Neural cell (in vitro differentiated cells): ENCODE measurements at regions not wholly inside any gene's neighbourhood (a gene's known extent, or its start where the extent isn't known, plus 50 kb on each side); places are given as distances from the start of the nearest gene placed in this dataset.

ENCODE experiments used
- H2AFZ ChIP-seq: fragments of 200-600, 300-800 bp; sonication (generic), shearing (Covaris generic); 2 replicates; pipeline ENCODE4 v1.6.0; 2014; ENCODE audit warnings: low read depth, mild to moderate bottlenecking, antibody characterized with exemption, low read length, moderate library complexity
- H3F3A ChIP-seq: fragments of 200-600 bp; shearing (Covaris generic); 2 replicates; pipeline ENCODE4 v1.6.1; 2016; ENCODE audit warnings: mild to moderate bottlenecking, moderate library complexity, mixed read lengths, antibody characterized with exemption, low read length; ENCODE audit not compliant: insufficient read depth, poor library complexity, severe bottlenecking
- H3K27ac ChIP-seq: fragments of 200-600, 300-800 bp; sonication (generic), shearing (Covaris generic); 2 replicates; pipeline ENCODE4 v1.5.1; 2014; ENCODE audit warnings: mild to moderate bottlenecking, low read length, moderate library complexity
- H3K27me3 ChIP-seq: fragments of 300-800, 200-600 bp; sonication (generic), shearing (Covaris generic); 2 replicates; pipeline ENCODE4 v1.6.0; 2014; ENCODE audit warnings: mild to moderate bottlenecking, low read depth, low read length, moderate library complexity; ENCODE audit not compliant: insufficient read depth
- H3K36me3 ChIP-seq: fragments of 300-800, 200-600 bp; sonication (generic), shearing (Covaris generic); 2 replicates; pipeline ENCODE4 v1.5.1; 2014; ENCODE audit warnings: mild to moderate bottlenecking, antibody characterized with exemption, low read length, moderate library complexity; ENCODE audit not compliant: insufficient read depth
- H3K4me2 ChIP-seq: fragments of 300-800, 200-600 bp; sonication (generic), shearing (Covaris generic); 2 replicates; pipeline ENCODE4 v1.6.0; 2014; ENCODE audit warnings: mild to moderate bottlenecking, low read length
- H3K4me3 ChIP-seq: fragments of 300-800, 200-600 bp; sonication (generic), shearing (Covaris generic); 2 replicates; pipeline ENCODE4 v1.5.1; 2014; ENCODE audit warnings: mild to moderate bottlenecking, low read length, moderate library complexity
- H3K79me2 ChIP-seq: fragments of 200-600 bp; shearing (Covaris generic); replicated peaks from 2 replicates; pipeline ENCODE4 v1.6.0; 2014; ENCODE audit warnings: mild to moderate bottlenecking, low read length, moderate library complexity; ENCODE audit not compliant: insufficient read depth
- H3K9ac ChIP-seq: fragments of 300-800, 200-600 bp; sonication (generic), shearing (Covaris generic); 2 replicates; pipeline ENCODE4 v1.6.1; 2016; ENCODE audit warnings: mild to moderate bottlenecking, low read length, mixed read lengths
- H3K9me2 ChIP-seq: fragments of 200-600 bp; shearing (Covaris generic); 2 replicates; pipeline ENCODE4 v1.6.1; 2016; ENCODE audit warnings: mild to moderate bottlenecking, low read length, mixed read lengths; ENCODE audit not compliant: insufficient read depth
- H3K9me3 ChIP-seq: fragments of 200-600, 300-800 bp; sonication (generic), shearing (Covaris generic); 2 replicates; pipeline ENCODE4 v1.6.1; 2016; ENCODE audit warnings: mild to moderate bottlenecking, mixed run types, low read length, moderate library complexity, mixed read lengths
- H4K20me1 ChIP-seq: fragments of 200-600 bp; shearing (Covaris generic); 2 replicates; pipeline ENCODE4 v1.6.1; 2016; ENCODE audit warnings: mild to moderate bottlenecking, mixed run types; ENCODE audit not compliant: insufficient read depth
- EP300 ChIP-seq: fragments of 450-650 bp; conservative IDR thresholded peaks from 2 replicates; pipeline ENCODE4 v1.6.1; 2014; ENCODE audit warnings: antibody characterized with exemption, mild to moderate bottlenecking, moderate library complexity; ENCODE audit not compliant: poor library complexity, severe bottlenecking
- EZH2 ChIP-seq: fragments of 200-600, 300-800 bp; shearing (Covaris generic), sonication (generic); IDR thresholded peaks from 2 replicates; pipeline ENCODE4 v1.6.1; 2014; ENCODE audit warnings: antibody characterized with exemption, low read length, borderline replicate concordance, mild to moderate bottlenecking; ENCODE audit not compliant: insufficient read depth, poor library complexity, severe bottlenecking
- MXI1 ChIP-seq: fragments of 450-650 bp; conservative IDR thresholded peaks from 2 replicates; pipeline ENCODE4 v1.6.1; 2014; ENCODE audit warnings: antibody characterized with exemption, mild to moderate bottlenecking; ENCODE audit not compliant: poor library complexity, severe bottlenecking
- POLR2AphosphoS5 ChIP-seq: IDR thresholded peaks from 2 replicates; pipeline ENCODE4 v1.6.1; 2012
- RAD21 ChIP-seq: fragments of 450-650 bp; conservative IDR thresholded peaks from 2 replicates; pipeline ENCODE4 v1.6.1; 2014; ENCODE audit warnings: antibody characterized with exemption, mild to moderate bottlenecking, moderate library complexity
- SMC3 ChIP-seq: fragments of 450-650 bp; conservative IDR thresholded peaks from 2 replicates; pipeline ENCODE4 v1.6.1; 2014; ENCODE audit warnings: antibody characterized with exemption, mild to moderate bottlenecking, moderate library complexity; ENCODE audit not compliant: poor library complexity
- TAF1 ChIP-seq: IDR thresholded peaks from 2 replicates; pipeline ENCODE4 v1.6.1; 2012; ENCODE audit warnings: low read depth
- TF ChIP-seq, protein P1 (sequence below): fragments of 450-650 bp; IDR thresholded peaks from 2 replicates; pipeline ENCODE4 v1.5.1; 2014; ENCODE audit warnings: antibody characterized with exemption, mild to moderate bottlenecking, moderate library complexity; ENCODE audit not compliant: poor library complexity, severe bottlenecking
- TF ChIP-seq, protein P2 (sequence below): IDR thresholded peaks from 2 replicates; pipeline ENCODE4 v1.6.1; 2012; ENCODE audit warnings: borderline replicate concordance

DNA sequence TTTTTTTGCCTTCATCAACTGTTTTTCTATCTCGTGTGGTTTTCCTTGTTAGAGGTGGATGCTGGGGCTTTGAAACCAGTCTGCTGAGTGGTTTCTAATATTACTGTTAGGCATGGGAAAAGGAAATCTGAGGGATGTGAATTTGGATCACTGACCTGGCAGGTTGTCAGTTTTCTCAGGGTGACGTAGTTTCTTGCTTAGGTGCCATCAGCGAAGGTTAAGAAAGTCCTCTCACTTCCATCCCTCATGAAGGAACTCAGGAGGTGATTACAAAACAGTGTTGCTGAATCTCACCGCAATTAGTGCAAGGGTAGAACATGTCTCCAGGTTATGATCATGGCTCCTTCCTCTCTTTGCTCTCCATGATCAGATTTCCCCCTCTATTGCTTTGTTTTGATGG lies 135.9 kb downstream of the SOX4 start:
- Histone ChIP-seq H3K4me3 (no peak overlapping the region), H3K9me2 (no peaks in the 10 kb centered on the region), H3K79me2 (peaks cover 56% of the 10 kb centered on the region), H3K36me3 (no peaks in the 10 kb centered on the region), H2AFZ (no peak overlapping the region), H4K20me1 (no peaks in the 10 kb centered on the region), H3K27ac (no peak overlapping the region), H3K27me3 (no peaks in the 10 kb centered on the region), H3F3A (no peaks in the 10 kb centered on the region), H3K4me2 (no peak overlapping the region), H3K9ac (no peak overlapping the region), H3K9me3 (no peaks in the 10 kb centered on the region)
- TF ChIP-seq RAD21 (no peak), POLR2AphosphoS5 (no peak), SMC3 (no peak), EZH2 (no peak), MXI1 (no peak), EP300 (no peak), TAF1 (no peak)
- TF ChIP-seq, protein P1, sequence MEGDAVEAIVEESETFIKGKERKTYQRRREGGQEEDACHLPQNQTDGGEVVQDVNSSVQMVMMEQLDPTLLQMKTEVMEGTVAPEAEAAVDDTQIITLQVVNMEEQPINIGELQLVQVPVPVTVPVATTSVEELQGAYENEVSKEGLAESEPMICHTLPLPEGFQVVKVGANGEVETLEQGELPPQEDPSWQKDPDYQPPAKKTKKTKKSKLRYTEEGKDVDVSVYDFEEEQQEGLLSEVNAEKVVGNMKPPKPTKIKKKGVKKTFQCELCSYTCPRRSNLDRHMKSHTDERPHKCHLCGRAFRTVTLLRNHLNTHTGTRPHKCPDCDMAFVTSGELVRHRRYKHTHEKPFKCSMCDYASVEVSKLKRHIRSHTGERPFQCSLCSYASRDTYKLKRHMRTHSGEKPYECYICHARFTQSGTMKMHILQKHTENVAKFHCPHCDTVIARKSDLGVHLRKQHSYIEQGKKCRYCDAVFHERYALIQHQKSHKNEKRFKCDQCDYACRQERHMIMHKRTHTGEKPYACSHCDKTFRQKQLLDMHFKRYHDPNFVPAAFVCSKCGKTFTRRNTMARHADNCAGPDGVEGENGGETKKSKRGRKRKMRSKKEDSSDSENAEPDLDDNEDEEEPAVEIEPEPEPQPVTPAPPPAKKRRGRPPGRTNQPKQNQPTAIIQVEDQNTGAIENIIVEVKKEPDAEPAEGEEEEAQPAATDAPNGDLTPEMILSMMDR, result no peak
- TF ChIP-seq, protein P2, sequence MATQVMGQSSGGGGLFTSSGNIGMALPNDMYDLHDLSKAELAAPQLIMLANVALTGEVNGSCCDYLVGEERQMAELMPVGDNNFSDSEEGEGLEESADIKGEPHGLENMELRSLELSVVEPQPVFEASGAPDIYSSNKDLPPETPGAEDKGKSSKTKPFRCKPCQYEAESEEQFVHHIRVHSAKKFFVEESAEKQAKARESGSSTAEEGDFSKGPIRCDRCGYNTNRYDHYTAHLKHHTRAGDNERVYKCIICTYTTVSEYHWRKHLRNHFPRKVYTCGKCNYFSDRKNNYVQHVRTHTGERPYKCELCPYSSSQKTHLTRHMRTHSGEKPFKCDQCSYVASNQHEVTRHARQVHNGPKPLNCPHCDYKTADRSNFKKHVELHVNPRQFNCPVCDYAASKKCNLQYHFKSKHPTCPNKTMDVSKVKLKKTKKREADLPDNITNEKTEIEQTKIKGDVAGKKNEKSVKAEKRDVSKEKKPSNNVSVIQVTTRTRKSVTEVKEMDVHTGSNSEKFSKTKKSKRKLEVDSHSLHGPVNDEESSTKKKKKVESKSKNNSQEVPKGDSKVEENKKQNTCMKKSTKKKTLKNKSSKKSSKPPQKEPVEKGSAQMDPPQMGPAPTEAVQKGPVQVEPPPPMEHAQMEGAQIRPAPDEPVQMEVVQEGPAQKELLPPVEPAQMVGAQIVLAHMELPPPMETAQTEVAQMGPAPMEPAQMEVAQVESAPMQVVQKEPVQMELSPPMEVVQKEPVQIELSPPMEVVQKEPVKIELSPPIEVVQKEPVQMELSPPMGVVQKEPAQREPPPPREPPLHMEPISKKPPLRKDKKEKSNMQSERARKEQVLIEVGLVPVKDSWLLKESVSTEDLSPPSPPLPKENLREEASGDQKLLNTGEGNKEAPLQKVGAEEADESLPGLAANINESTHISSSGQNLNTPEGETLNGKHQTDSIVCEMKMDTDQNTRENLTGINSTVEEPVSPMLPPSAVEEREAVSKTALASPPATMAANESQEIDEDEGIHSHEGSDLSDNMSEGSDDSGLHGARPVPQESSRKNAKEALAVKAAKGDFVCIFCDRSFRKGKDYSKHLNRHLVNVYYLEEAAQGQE, result no peak

DNA sequence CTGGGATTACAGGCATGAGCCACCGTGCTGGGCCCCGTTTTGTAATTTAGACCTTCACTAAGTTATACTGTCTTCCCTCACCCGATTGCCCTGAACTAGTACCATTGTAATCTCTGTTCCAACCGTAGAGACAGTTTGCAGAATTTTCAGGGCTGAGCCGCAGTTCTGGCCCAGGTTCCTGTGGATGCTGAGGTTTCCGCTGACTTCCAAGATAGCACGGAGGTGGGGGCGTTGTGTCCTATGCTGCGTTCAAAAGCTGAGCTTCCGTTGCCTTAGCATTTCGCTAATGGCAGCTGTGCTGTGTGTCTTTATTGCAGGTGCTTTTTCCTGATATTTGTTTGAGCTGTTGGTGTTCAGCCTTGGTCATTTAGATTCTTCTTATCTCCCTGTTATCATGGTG lies 137.0 kb downstream of the SOX4 start:
- Histone ChIP-seq H3K9ac (no peak overlapping the region), H3K4me3 (no peak overlapping the region), H3K9me3 (no peaks in the 10 kb centered on the region), H3F3A (no peaks in the 10 kb centered on the region), H3K79me2 (peaks cover 59% of the 10 kb centered on the region), H3K27me3 (no peaks in the 10 kb centered on the region), H3K9me2 (no peaks in the 10 kb centered on the region), H4K20me1 (no peaks in the 10 kb centered on the region), H3K27ac (no peak overlapping the region), H2AFZ (no peak overlapping the region), H3K36me3 (no peaks in the 10 kb centered on the region), H3K4me2 (no peak overlapping the region)
- TF ChIP-seq EP300, result no peak
- TF ChIP-seq, protein P1, result no peak
- TF ChIP-seq, protein P2, result no peak
- TF ChIP-seq EZH2, result no peak
- TF ChIP-seq POLR2AphosphoS5, result no peak
- TF ChIP-seq MXI1, result no peak
- TF ChIP-seq SMC3, result no peak
- TF ChIP-seq TAF1, result no peak
